ENCODE measurements at regions not wholly inside any gene's neighbourhood (a gene's known extent, or its start where the extent isn't known, plus 50 kb on each side); places are given as distances from the start of the nearest gene placed in this dataset.
"Not testable (repeated sequence)": the region's sequence is repeated elsewhere in the genome, so short reads cannot be mapped to it uniquely, and the experiment has no call there.

DNA sequence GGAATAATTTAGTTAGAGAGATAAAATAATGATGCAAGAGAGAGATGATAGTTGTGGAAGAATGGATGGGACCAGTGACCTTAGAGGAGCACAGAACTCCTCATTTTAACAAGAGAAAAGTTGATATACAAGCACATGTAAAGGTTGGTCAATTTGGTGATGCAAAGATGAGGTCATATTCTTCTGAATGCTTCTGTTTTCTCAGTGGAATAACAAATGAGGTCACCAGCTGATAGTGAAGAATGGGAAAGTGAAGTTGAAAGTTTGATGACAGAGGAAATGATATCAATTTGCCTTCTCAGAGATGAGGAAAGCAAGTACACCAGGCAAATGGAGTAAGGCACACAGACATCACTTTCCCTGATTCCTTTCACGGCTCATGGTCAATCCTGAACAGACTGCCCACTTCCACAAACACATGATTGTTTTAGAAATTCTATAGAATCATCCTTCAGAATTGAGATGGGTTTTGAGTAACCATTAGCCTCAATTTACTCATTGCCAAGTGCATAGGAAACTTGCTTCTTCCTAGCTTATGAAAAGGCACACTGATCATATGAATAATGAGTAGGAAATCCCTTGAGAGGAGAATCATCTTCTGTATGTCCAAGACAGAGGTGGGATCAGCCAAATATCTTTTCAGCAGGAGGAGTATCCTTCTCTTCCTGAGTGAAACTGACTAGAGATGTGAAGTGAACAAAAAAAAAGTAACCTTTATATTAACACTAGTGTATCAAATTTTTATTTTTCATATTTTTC lies 82.4 kb upstream of the TCF21 start:
- no peak overlapping the region for H3K27ac ChIP-seq (ENCODE audit: low read depth, low read length)
- no peaks in the 10 kb centered on the region for H3K79me2 ChIP-seq (ENCODE audit: insufficient read depth, low read length)
- peaks cover 3% of the 10 kb centered on the region for H3K4me1 ChIP-seq (ENCODE audit: insufficient read depth, low read length)
- H3K4me2 ChIP-seq (ENCODE audit: insufficient read depth, low read length), result no peak overlapping the region
- TF ChIP-seq, protein P1, sequence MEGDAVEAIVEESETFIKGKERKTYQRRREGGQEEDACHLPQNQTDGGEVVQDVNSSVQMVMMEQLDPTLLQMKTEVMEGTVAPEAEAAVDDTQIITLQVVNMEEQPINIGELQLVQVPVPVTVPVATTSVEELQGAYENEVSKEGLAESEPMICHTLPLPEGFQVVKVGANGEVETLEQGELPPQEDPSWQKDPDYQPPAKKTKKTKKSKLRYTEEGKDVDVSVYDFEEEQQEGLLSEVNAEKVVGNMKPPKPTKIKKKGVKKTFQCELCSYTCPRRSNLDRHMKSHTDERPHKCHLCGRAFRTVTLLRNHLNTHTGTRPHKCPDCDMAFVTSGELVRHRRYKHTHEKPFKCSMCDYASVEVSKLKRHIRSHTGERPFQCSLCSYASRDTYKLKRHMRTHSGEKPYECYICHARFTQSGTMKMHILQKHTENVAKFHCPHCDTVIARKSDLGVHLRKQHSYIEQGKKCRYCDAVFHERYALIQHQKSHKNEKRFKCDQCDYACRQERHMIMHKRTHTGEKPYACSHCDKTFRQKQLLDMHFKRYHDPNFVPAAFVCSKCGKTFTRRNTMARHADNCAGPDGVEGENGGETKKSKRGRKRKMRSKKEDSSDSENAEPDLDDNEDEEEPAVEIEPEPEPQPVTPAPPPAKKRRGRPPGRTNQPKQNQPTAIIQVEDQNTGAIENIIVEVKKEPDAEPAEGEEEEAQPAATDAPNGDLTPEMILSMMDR (IDR thresholded peaks at IDR 0.05; ENCODE audit: extremely low read depth, low read depth, low read length), result no peak
- H3K36me3 ChIP-seq (ENCODE audit: insufficient read depth, low read length), result no peaks in the 10 kb centered on the region
- DNase-seq (ENCODE audit: insufficient read length, low spot score, missing footprints), result no peak
- H3K9me3 ChIP-seq (ENCODE audit: low read depth, low read length), result no peaks in the 10 kb centered on the region
- no peak overlapping the region for H2AFZ ChIP-seq (ENCODE audit: low read length)
- no peaks in the 10 kb centered on the region for H4K20me1 ChIP-seq (ENCODE audit: insufficient read depth, low read length)
- H3K4me3 ChIP-seq (ENCODE audit: insufficient read depth, low read length), result no peak overlapping the region
- no peaks in the 10 kb centered on the region for H3K27me3 ChIP-seq (ENCODE audit: insufficient read depth, low read length)

DNA sequence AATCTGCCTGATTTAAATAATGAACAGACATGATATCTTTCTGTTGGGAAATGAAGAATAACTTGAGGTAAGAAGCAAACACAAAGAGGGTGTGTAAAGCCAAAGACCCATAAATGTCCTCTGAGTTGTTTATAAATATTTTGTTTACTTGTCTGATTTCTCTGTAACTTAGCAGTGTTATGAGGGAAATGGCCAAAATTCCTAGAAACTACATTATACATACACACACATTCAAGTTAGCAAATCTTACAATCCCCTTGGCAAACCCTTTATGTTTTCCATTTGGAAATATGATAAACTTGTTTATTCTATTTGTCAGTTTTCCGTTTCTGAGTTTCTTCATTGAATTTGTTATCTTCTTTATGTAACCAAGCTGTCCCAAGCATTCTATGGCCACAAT lies 81.4 kb upstream of the TCF21 start:
- no peak for DNase-seq (ENCODE audit: insufficient read length, low spot score, missing footprints)

DNA sequence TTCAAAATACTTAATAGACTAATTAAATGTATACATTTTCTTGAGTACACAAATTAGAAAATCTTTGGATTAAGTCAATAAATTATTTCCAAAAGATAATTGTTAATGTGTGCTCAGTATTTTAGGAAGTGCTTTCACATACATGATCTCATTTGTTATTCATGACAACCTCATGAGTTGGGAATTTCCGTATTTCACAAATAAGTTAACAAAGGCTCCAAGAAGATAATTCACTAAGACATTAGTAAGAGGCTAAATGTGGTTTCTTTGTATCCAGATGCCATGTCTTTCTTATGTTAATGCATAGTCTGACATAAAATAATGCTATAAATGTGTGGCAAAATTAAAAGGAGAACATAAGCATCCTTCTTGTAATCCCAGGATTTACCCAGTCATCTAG lies 79.5 kb upstream of the TCF21 start:
- Histone ChIP-seq H3K36me3 (ENCODE audit: insufficient read depth, low read length) (no peaks in the 10 kb centered on the region), H3K27me3 (ENCODE audit: insufficient read depth, low read length) (no peaks in the 10 kb centered on the region), H2AFZ (ENCODE audit: low read length) (no peak overlapping the region), H3K4me2 (ENCODE audit: insufficient read depth, low read length) (no peak overlapping the region), H3K4me3 (ENCODE audit: insufficient read depth, low read length) (no peak overlapping the region), H3K27ac (ENCODE audit: low read depth, low read length) (no peak overlapping the region), H3K4me1 (ENCODE audit: insufficient read depth, low read length) (peaks cover 3% of the 10 kb centered on the region), H3K9me3 (ENCODE audit: low read depth, low read length) (no peaks in the 10 kb centered on the region), H3K79me2 (ENCODE audit: insufficient read depth, low read length) (no peaks in the 10 kb centered on the region), H4K20me1 (ENCODE audit: insufficient read depth, low read length) (no peaks in the 10 kb centered on the region)
- TF ChIP-seq, protein P1 (IDR thresholded peaks at IDR 0.05; ENCODE audit: extremely low read depth, low read depth, low read length), result no peak
- DNase-seq (ENCODE audit: insufficient read length, low spot score, missing footprints), result no peak

More for the DNA sequence above, 81.4 kb upstream of the TCF21 start:
- Histone ChIP-seq H2AFZ (ENCODE audit: low read length) (no peak overlapping the region), H3K4me3 (ENCODE audit: insufficient read depth, low read length) (no peak overlapping the region), H3K36me3 (ENCODE audit: insufficient read depth, low read length) (no peaks in the 10 kb centered on the region), H3K4me2 (ENCODE audit: insufficient read depth, low read length) (no peak overlapping the region), H3K9me3 (ENCODE audit: low read depth, low read length) (no peaks in the 10 kb centered on the region), H3K4me1 (ENCODE audit: insufficient read depth, low read length) (peaks cover 3% of the 10 kb centered on the region), H4K20me1 (ENCODE audit: insufficient read depth, low read length) (no peaks in the 10 kb centered on the region), H3K27ac (ENCODE audit: low read depth, low read length) (no peak overlapping the region), H3K79me2 (ENCODE audit: insufficient read depth, low read length) (no peaks in the 10 kb centered on the region), H3K27me3 (ENCODE audit: insufficient read depth, low read length) (no peaks in the 10 kb centered on the region)
- TF ChIP-seq, protein P1 (IDR thresholded peaks at IDR 0.05; ENCODE audit: extremely low read depth, low read depth, low read length), result no peak

DNA sequence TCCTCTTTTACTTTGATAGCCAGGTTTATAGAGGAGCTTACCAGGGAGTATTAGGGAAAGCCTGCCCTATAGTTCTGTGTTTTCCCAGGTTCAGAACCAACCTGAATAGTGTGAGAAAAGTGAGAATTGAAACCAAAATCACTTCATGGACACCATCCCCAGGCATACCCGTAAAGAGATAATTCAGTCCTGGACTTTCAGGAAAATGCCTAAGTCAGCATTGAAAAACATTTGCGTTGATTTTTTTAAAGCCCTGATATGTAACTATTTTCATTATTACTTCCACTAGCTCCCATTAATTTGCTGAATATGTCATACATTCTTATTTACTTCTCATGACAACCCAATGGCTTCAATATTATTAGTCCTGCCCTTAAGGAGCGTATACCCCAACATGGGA lies 77.4 kb upstream of the TCF21 start:
- Histone ChIP-seq H4K20me1 (ENCODE audit: insufficient read depth, low read length) (no peaks in the 10 kb centered on the region), H3K4me2 (ENCODE audit: insufficient read depth, low read length) (no peak overlapping the region), H3K4me3 (ENCODE audit: insufficient read depth, low read length) (no peak overlapping the region), H3K27me3 (ENCODE audit: insufficient read depth, low read length) (no peaks in the 10 kb centered on the region), H3K36me3 (ENCODE audit: insufficient read depth, low read length) (no peaks in the 10 kb centered on the region), H3K4me1 (ENCODE audit: insufficient read depth, low read length) (peaks cover 13% of the 10 kb centered on the region), H2AFZ (ENCODE audit: low read length) (no peak overlapping the region), H3K27ac (ENCODE audit: low read depth, low read length) (no peak overlapping the region), H3K9me3 (ENCODE audit: low read depth, low read length) (no peaks in the 10 kb centered on the region), H3K79me2 (ENCODE audit: insufficient read depth, low read length) (no peaks in the 10 kb centered on the region)
- TF ChIP-seq, protein P1 (IDR thresholded peaks at IDR 0.05; ENCODE audit: extremely low read depth, low read depth, low read length), result no peak
- no peak for DNase-seq (ENCODE audit: insufficient read length, low spot score, missing footprints)

DNA sequence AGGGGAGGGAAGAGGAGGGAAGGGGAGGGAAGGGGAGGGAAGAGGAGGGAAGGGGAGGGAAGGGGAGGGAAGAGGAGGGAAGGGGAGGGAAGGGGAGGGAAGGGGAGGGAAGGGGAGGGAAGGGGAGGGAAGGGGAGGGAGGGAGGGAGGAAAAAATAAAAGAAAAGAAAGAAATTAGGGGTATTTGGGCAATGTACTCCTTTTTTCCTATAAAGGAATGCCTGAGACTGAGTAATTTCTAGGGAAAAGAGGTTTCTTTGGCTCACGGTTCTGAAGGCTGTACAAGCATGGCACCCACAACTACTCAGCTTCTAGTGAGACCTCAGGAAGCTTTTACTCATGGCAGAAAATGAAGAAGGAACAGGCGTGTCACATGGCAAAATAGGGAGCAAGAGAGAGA lies 76.5 kb upstream of the TCF21 start:
- H2AFZ ChIP-seq (ENCODE audit: low read length); H4K20me1 ChIP-seq (ENCODE audit: insufficient read depth, low read length); H3K4me2 ChIP-seq (ENCODE audit: insufficient read depth, low read length); H3K27me3 ChIP-seq (ENCODE audit: insufficient read depth, low read length); H3K79me2 ChIP-seq (ENCODE audit: insufficient read depth, low read length); H3K36me3 ChIP-seq (ENCODE audit: insufficient read depth, low read length); H3K27ac ChIP-seq (ENCODE audit: low read depth, low read length); H3K4me3 ChIP-seq (ENCODE audit: insufficient read depth, low read length); DNase-seq (ENCODE audit: insufficient read length, low spot score, missing footprints); H3K9me3 ChIP-seq (ENCODE audit: low read depth, low read length): not testable (repeated sequence)
- peaks cover 13% of the 10 kb centered on the region for H3K4me1 ChIP-seq (ENCODE audit: insufficient read depth, low read length)
